GM12878 (cell line): ENCODE measurements at regions not wholly inside any gene's neighbourhood (a gene's known extent, or its start where the extent isn't known, plus 50 kb on each side); places are given as distances from the start of the nearest gene placed in this dataset.

Experiments
- CHD2 ChIP-seq: IDR thresholded peaks from 2 replicates; pipeline ENCODE4 v1.6.1; 2011; ENCODE audit warnings: low read depth, low read length, improper control_type of control experiment, borderline replicate concordance
- EGR1 ChIP-seq, 2 experiments: IDR thresholded peaks; 1 replicate in 1 of 2; 2 replicates in 1 of 2; pipeline ENCODE4 v1.6.1; 2011 to 2012; ENCODE audit warnings: low read depth in 2 of 2, low read length in 2 of 2, borderline replicate concordance in 1 of 2, mild to moderate bottlenecking in 1 of 2, moderate library complexity in 1 of 2
- EP300 ChIP-seq, 2 experiments: fragments of 150-350 bp in 1 of 2; IDR thresholded peaks; 2 replicates each; pipeline ENCODE4 v1.6.1; 2011 to 2012; ENCODE audit warnings: low read depth in 2 of 2, low read length in 2 of 2, borderline replicate concordance in 1 of 2, improper control_type of control experiment in 1 of 2, inconsistent platforms in 1 of 2; ENCODE audit not compliant: control insufficient read depth in 1 of 2
- EZH2 ChIP-seq: IDR thresholded peaks from 2 replicates; pipeline ENCODE4 v1.6.1; 2012; ENCODE audit warnings: low read depth, mild to moderate bottlenecking, control low read depth, inconsistent platforms, low read length, borderline replicate concordance; ENCODE audit not compliant: control insufficient read depth
- HCFC1 ChIP-seq: fragments of 150-350 bp; IDR thresholded peaks from 2 replicates; pipeline ENCODE4 v1.6.1; 2014; ENCODE audit warnings: low read length
- POLR2A ChIP-seq: IDR thresholded peaks from 2 replicates; pipeline ENCODE4 v1.6.1; 2011; ENCODE audit warnings: low read depth, mild to moderate bottlenecking, low read length
- POU2F2 ChIP-seq: IDR thresholded peaks from 3 replicates; pipeline ENCODE4 v1.6.1; 2011; ENCODE audit warnings: low read depth, mild to moderate bottlenecking, low read length, borderline replicate concordance
- RAD51 ChIP-seq: fragments of 450-650 bp; IDR thresholded peaks from 2 replicates; pipeline ENCODE4 v1.6.1; 2016; ENCODE audit warnings: moderate library complexity, mild to moderate bottlenecking, inconsistent platforms
- SIN3A ChIP-seq: IDR thresholded peaks from 2 replicates; pipeline ENCODE4 v1.6.1; 2012; ENCODE audit warnings: low read depth, low read length, improper control_type of control experiment
- SREBF2 ChIP-seq: IDR thresholded peaks from 2 replicates; pipeline ENCODE4 v1.6.1; 2012; ENCODE audit warnings: mild to moderate bottlenecking, low read length
- TF ChIP-seq, protein P1 (sequence below), 3 experiments: IDR thresholded peaks in 2 of 3; conservative IDR thresholded peaks in 1 of 3; 2 replicates each; pipeline ENCODE4 v1.5.1; 2011; ENCODE audit warnings: low read depth in 3 of 3, low read length in 3 of 3, mild to moderate bottlenecking in 3 of 3, control low read depth in 2 of 3, moderate library complexity in 2 of 3, inconsistent platforms in 1 of 3, mixed read lengths in 1 of 3; ENCODE audit not compliant: control insufficient read depth in 2 of 3, insufficient read depth in 1 of 3; ENCODE audit errors: extremely low read depth in 1 of 3
- TF ChIP-seq, protein P2 (sequence below): IDR thresholded peaks from 2 replicates; pipeline ENCODE4 v1.6.1; 2011; ENCODE audit warnings: borderline replicate concordance, low read depth, mild to moderate bottlenecking, moderate library complexity, low read length; ENCODE audit not compliant: insufficient read depth, poor library complexity, severe bottlenecking
- TF ChIP-seq, protein P3 (sequence below): IDR thresholded peaks from 2 replicates; pipeline ENCODE4 v1.6.1; 2011; ENCODE audit warnings: low read depth, low read length, improper control_type of control experiment, borderline replicate concordance

DNA sequence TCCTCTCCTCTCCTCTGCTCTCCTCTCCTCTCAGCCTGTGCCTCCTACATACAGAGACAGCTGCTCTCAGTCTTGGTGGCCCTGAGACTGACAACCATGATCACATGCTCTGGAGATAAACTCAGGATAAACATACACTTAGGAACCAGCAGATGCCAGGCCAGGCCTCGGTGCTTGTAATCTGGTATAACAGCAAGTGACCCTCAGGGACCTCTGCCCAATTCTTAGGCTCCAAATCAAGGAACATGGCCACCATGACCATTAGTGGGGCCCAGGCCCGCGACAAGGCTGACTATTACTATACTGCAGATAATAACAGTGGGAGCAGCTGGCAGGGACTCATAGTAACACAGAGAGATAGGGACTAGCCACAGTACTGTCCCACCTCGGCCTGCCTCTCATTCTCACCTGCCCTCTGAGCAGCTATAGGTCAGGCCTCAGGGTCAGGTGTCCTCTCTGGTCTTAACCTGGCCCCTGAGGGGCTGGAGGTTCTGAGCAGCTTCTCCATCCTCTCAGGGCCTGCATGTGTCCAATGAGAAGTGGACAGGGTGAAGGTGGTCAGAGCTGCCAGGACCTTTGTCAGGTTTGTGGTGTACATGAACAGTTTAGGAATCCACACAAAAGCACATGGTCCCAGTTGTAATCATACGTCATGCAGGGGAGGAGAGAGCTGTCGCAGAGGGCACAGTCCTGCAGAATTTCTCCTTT is 106.1 kb downstream of the GGTLC2 start:
- TF ChIP-seq HCFC1: no peak
- TF ChIP-seq, protein P1, sequence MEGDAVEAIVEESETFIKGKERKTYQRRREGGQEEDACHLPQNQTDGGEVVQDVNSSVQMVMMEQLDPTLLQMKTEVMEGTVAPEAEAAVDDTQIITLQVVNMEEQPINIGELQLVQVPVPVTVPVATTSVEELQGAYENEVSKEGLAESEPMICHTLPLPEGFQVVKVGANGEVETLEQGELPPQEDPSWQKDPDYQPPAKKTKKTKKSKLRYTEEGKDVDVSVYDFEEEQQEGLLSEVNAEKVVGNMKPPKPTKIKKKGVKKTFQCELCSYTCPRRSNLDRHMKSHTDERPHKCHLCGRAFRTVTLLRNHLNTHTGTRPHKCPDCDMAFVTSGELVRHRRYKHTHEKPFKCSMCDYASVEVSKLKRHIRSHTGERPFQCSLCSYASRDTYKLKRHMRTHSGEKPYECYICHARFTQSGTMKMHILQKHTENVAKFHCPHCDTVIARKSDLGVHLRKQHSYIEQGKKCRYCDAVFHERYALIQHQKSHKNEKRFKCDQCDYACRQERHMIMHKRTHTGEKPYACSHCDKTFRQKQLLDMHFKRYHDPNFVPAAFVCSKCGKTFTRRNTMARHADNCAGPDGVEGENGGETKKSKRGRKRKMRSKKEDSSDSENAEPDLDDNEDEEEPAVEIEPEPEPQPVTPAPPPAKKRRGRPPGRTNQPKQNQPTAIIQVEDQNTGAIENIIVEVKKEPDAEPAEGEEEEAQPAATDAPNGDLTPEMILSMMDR (IDR thresholded peaks at IDR 0.05 in 2 of 3, conservative IDR thresholded peaks at IDR 0.05 in 1 of 3; ENCODE audit: control insufficient read depth in 2 of 3, extremely low read depth in 1 of 3, insufficient read depth in 1 of 3, low read depth in 3 of 3, low read length in 3 of 3): no peak
- no peak for TF ChIP-seq RAD51
- TF ChIP-seq POLR2A: no peak
- TF ChIP-seq SIN3A: no peak
- TF ChIP-seq POU2F2: no peak
- TF ChIP-seq, protein P2, sequence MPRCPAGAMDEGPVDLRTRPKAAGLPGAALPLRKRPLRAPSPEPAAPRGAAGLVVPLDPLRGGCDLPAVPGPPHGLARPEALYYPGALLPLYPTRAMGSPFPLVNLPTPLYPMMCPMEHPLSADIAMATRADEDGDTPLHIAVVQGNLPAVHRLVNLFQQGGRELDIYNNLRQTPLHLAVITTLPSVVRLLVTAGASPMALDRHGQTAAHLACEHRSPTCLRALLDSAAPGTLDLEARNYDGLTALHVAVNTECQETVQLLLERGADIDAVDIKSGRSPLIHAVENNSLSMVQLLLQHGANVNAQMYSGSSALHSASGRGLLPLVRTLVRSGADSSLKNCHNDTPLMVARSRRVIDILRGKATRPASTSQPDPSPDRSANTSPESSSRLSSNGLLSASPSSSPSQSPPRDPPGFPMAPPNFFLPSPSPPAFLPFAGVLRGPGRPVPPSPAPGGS: no peak
- TF ChIP-seq SREBF2: no peak
- TF ChIP-seq EZH2: no peak
- no peak for TF ChIP-seq CHD2
- TF ChIP-seq EGR1 (IDR thresholded peaks at IDR 0.05; ENCODE audit: borderline replicate concordance in 1 of 2, low read depth in 2 of 2, low read length in 2 of 2): no peak
- TF ChIP-seq, protein P3, sequence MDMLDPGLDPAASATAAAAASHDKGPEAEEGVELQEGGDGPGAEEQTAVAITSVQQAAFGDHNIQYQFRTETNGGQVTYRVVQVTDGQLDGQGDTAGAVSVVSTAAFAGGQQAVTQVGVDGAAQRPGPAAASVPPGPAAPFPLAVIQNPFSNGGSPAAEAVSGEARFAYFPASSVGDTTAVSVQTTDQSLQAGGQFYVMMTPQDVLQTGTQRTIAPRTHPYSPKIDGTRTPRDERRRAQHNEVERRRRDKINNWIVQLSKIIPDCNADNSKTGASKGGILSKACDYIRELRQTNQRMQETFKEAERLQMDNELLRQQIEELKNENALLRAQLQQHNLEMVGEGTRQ: no peak
- no peak for TF ChIP-seq EP300 (IDR thresholded peaks at IDR 0.05; ENCODE audit: borderline replicate concordance in 1 of 2, control insufficient read depth in 1 of 2, low read depth in 2 of 2, low read length in 2 of 2)
